Choroid plexus epithelial cell (primary cell): ENCODE measurements at regions not wholly inside any gene's neighbourhood (a gene's known extent, or its start where the extent isn't known, plus 50 kb on each side); places are given as distances from the start of the nearest gene placed in this dataset.

Experiments used
- DNase-seq: peaks from one replicate; pipeline ENCODE4 v3.0.0-alpha.2; 2010; ENCODE audit warnings: low read depth
- H3K4me3 ChIP-seq: 2 replicates; pipeline ENCODE4 v1.5.1; 2011; ENCODE audit warnings: low read depth, mild to moderate bottlenecking, control low read depth, low read length, moderate library complexity
- TF ChIP-seq, protein P1 (sequence below): conservative IDR thresholded peaks from 2 replicates; pipeline ENCODE4 v1.5.1; 2011; ENCODE audit warnings: low read depth, mild to moderate bottlenecking, control low read depth, inconsistent platforms, low read length, moderate library complexity

GRCh38 chr11:130526846-130527245 lies 78.4 kb downstream of the ADAMTS15 start:
- H3K4me3 ChIP-seq: no peak overlapping the region
- TF ChIP-seq, protein P1, sequence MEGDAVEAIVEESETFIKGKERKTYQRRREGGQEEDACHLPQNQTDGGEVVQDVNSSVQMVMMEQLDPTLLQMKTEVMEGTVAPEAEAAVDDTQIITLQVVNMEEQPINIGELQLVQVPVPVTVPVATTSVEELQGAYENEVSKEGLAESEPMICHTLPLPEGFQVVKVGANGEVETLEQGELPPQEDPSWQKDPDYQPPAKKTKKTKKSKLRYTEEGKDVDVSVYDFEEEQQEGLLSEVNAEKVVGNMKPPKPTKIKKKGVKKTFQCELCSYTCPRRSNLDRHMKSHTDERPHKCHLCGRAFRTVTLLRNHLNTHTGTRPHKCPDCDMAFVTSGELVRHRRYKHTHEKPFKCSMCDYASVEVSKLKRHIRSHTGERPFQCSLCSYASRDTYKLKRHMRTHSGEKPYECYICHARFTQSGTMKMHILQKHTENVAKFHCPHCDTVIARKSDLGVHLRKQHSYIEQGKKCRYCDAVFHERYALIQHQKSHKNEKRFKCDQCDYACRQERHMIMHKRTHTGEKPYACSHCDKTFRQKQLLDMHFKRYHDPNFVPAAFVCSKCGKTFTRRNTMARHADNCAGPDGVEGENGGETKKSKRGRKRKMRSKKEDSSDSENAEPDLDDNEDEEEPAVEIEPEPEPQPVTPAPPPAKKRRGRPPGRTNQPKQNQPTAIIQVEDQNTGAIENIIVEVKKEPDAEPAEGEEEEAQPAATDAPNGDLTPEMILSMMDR: no peak
- DNase-seq: no peak

- H3K4me3 ChIP-seq: no peak overlapping the region
- TF ChIP-seq, protein P1: no peak
- peak; percentile 65 for DNase-seq
These were observed 79.3 kb downstream of the ADAMTS15 start for GRCh38 chr11:130527636-130528297.

- DNase-seq: peak; percentile 20
- TF ChIP-seq, protein P1: no peak
- no peak overlapping the region for H3K4me3 ChIP-seq
These were observed 80.1 kb downstream of the ADAMTS15 start for GRCh38 chr11:130528298-130529261.

DNA sequence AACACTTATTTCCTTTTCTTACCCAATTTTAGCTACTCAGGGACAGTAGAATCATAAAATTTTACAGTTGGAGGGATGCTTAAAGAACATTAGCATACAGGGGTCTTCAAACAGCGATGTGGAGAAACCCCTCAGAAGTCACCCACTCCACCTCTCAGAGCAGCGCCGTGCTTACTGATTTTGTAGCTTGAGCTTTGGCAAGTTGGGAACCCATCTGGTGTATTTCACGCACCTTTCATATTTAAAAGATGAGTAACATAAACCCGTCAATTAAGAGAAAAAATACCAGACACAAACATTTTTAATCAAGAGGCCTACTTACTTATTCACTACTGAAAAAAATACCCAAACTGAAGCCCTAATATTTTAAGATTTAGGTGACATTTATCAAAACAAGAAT lies 80.9 kb downstream of the ADAMTS15 start:
- DNase-seq: no peak
- no peak overlapping the region for H3K4me3 ChIP-seq
- TF ChIP-seq, protein P1: no peak

- peak; percentile 51 for DNase-seq
- TF ChIP-seq, protein P1: no peak
- no peak overlapping the region for H3K4me3 ChIP-seq
These were observed 82.6 kb downstream of the ADAMTS15 start for GRCh38 chr11:130531061-130531460.

DNA sequence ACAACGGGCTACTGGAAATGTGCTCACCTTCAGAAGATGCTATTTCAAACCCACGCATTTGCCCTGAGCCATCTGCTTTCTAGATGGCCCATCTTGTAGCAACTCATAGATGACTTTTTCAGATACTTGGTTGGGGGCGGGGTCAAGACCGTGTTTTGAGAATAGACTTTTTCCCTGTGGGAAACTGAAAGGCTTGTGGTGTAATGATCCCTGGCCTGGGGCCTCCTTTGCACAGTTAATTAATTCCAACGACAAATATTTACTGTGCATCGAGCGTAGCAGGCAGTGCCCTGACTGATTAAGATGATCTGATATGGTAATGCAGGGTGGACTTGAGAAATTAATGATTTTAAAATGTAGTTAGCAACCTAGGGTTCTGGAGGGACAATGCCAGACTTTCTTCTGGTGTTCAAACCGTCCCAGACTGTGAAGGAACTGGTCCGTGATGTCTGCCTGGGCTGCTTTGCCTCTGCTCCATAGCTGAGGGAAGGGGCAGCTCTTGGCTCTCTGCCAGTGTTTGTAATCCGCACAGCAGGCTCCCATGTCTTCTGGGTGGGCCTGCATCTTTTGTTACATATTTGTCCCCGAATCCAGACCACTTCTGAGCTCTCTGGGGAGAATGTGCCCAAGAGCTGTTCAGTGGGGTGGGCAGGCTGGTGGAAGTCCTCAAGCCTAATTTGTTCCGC lies 84.8 kb downstream of the ADAMTS15 start:
- no peak for DNase-seq
- TF ChIP-seq, protein P1: no peak
- no peak overlapping the region for H3K4me3 ChIP-seq
